Common myeloid progenitor, CD34-positive (primary cell): ENCODE measurements at regions not wholly inside any gene's neighbourhood (a gene's known extent, or its start where the extent isn't known, plus 50 kb on each side); places are given as distances from the start of the nearest gene placed in this dataset.

Source experiments
- CTCF ChIA-PET: fragments of 350-600 bp; sonication (Branson Sonifier 250); formaldehyde crosslinking; loops from one replicate; lab custom pipeline; 2021; ENCODE audit warnings: antibody characterized with exemption; lab: Charles Lee
- POLR2A ChIA-PET: fragments of 350-600 bp; sonication (Branson Sonifier 250); formaldehyde crosslinking; loops from one replicate; lab custom pipeline; 2021; ENCODE audit warnings: antibody characterized with exemption; lab: Charles Lee
- DNase-seq, 3 donors: peaks; one replicate each; pipeline versions ENCODE4 v3.0.0 to v3.0.0-alpha.2; 2013
- H3K27ac ChIP-seq, 2 experiments: 1 replicate in 1 of 2; 2 replicates in 1 of 2; pipeline ENCODE4 v1.7.0; 2013; ENCODE audit warnings: inconsistent platforms in 2 of 2, low read length in 2 of 2, mild to moderate bottlenecking in 2 of 2, low read depth in 1 of 2, moderate library complexity in 1 of 2; ENCODE audit not compliant: severe bottlenecking in 2 of 2, insufficient read depth in 1 of 2, poor library complexity in 1 of 2
- H3K27me3 ChIP-seq, 5 experiments: replicated peaks in 2 of 5; 1 replicate in 3 of 5; 2 replicates in 2 of 5; pipeline versions ENCODE4 v1.6.1 to v1.7.0; 2013; ENCODE audit warnings: low read length in 4 of 5, mild to moderate bottlenecking in 2 of 5, moderate library complexity in 2 of 5, inconsistent platforms in 1 of 5; ENCODE audit not compliant: insufficient read depth in 5 of 5, control insufficient read depth in 4 of 5
- H3K36me3 ChIP-seq, 4 experiments: 1 replicate in 2 of 4; 2 replicates in 2 of 4; pipeline versions ENCODE4 v1.6.1 to v1.7.0; 2013; ENCODE audit warnings: low read length in 3 of 4, control low read depth in 1 of 4, mild to moderate bottlenecking in 1 of 4; ENCODE audit not compliant: control insufficient read depth in 4 of 4, insufficient read depth in 4 of 4
- H3K4me1 ChIP-seq, 4 experiments: 1 replicate in 3 of 4; 2 replicates in 1 of 4; pipeline versions ENCODE4 v1.6.1 to v1.7.1; 2013; ENCODE audit warnings: low read length in 3 of 4, mild to moderate bottlenecking in 3 of 4, control low read depth in 1 of 4, inconsistent platforms in 1 of 4, moderate library complexity in 1 of 4; ENCODE audit not compliant: control insufficient read depth in 4 of 4, insufficient read depth in 4 of 4; ENCODE audit errors: control extremely low read depth in 1 of 4
- H3K4me3 ChIP-seq, 7 experiments: 1 replicate in 4 of 7; 2 replicates in 3 of 7; pipeline versions ENCODE4 v1.5.1 to v1.7.0; 2013; ENCODE audit warnings: mild to moderate bottlenecking in 7 of 7, low read length in 6 of 7, moderate library complexity in 6 of 7, inconsistent platforms in 2 of 7, low read depth in 2 of 7, control low read depth in 1 of 7; ENCODE audit not compliant: insufficient read depth in 4 of 7, control insufficient read depth in 1 of 7; ENCODE audit errors: extremely low read depth in 1 of 7
- H3K9me3 ChIP-seq, 5 experiments: 1 replicate in 4 of 5; 2 replicates in 1 of 5; pipeline versions ENCODE4 v1.6.1 to v1.7.1; 2013; ENCODE audit warnings: low read length in 4 of 5, mild to moderate bottlenecking in 2 of 5, inconsistent platforms in 1 of 5, low read depth in 1 of 5, moderate library complexity in 1 of 5; ENCODE audit not compliant: control insufficient read depth in 4 of 5, insufficient read depth in 2 of 5; ENCODE audit errors: control extremely low read depth in 1 of 5
- WGBS: methylation state at CpG from one replicate; pipeline ENCODE4 v1.1.5; 2013; ENCODE audit not compliant: insufficient coverage; 5-methylcytosine and 5-hydroxymethylcytosine counted together

GRCh38 chr21:32100423-32100822 is 178.4 kb downstream of the MIS18A start:
- ChIA-PET CTCF (no interaction called here), POLR2A (no interaction called here)
- Histone ChIP-seq H3K36me3 (no peaks in the 10 kb centered on the region), H3K4me3 (no peak overlapping the region), H3K27me3 (peaks cover 0 to 1% (median 0%) of the 10 kb centered on the region in 5 experiments), H3K9me3 (peaks cover 0 to 2% (median 0%) of the 10 kb centered on the region in 5 experiments), H3K27ac (no peak overlapping the region), H3K4me1 (no peaks in the 10 kb centered on the region)
- WGBS = 65% methylated on average over 5 of the region's 5 CpGs
- DNase-seq = no peak

- H3K27me3 ChIP-seq = peaks cover 0 to 1% (median 0%) of the 10 kb centered on the region in 5 experiments
- no peak overlapping the region for H3K27ac ChIP-seq
- no peak overlapping the region for H3K4me3 ChIP-seq
- CTCF ChIA-PET = no interaction called here
- POLR2A ChIA-PET = no interaction called here
- H3K36me3 ChIP-seq = no peaks in the 10 kb centered on the region
- 93% methylated on average over 3 of the region's 5 CpGs for WGBS
- no peaks in the 10 kb centered on the region for H3K4me1 ChIP-seq
- H3K9me3 ChIP-seq = peaks cover 0 to 2% (median 0%) of the 10 kb centered on the region in 5 experiments
- no peak for DNase-seq
These were observed 178.9 kb downstream of the MIS18A start for GRCh38 chr21:32099812-32100416.

GRCh38 chr21:32096411-32096810 is 182.4 kb downstream of the MIS18A start:
- H3K4me3 ChIP-seq = no peak overlapping the region
- no peak overlapping the region for H3K27ac ChIP-seq
- POLR2A ChIA-PET = no interaction called here
- CTCF ChIA-PET = no interaction called here
- peaks cover 0 to 1% (median 0%) of the 10 kb centered on the region in 5 experiments for H3K27me3 ChIP-seq
- 10% methylated on average over 1 of the region's 3 CpGs for WGBS
- no peaks in the 10 kb centered on the region for H3K4me1 ChIP-seq
- no peaks in the 10 kb centered on the region for H3K36me3 ChIP-seq
- H3K9me3 ChIP-seq = no peaks in the 10 kb centered on the region
- DNase-seq = no peak

GRCh38 chr21:32094804-32095203 is 184.0 kb downstream of the MIS18A start:
- no peaks in the 10 kb centered on the region for H3K36me3 ChIP-seq
- H3K27me3 ChIP-seq = peaks cover 0 to 1% (median 0%) of the 10 kb centered on the region in 5 experiments
- no peaks in the 10 kb centered on the region for H3K9me3 ChIP-seq
- ChIA-PET POLR2A (no interaction called here), CTCF (no interaction called here)
- 63% methylated on average over 2 of the region's 2 CpGs for WGBS
- H3K4me3 ChIP-seq = no peak overlapping the region
- no peak for DNase-seq
- H3K27ac ChIP-seq = no peak overlapping the region
- H3K4me1 ChIP-seq = no peaks in the 10 kb centered on the region

GRCh38 chr21:32093646-32094462 is 185.0 kb downstream of the MIS18A start:
- H3K9me3 ChIP-seq = no peaks in the 10 kb centered on the region
- H3K4me3 ChIP-seq = no peak overlapping the region
- peaks cover 0 to 1% (median 0%) of the 10 kb centered on the region in 5 experiments for H3K27me3 ChIP-seq
- POLR2A ChIA-PET = interaction anchor here (0.7 kb wide), 1 partner anchor 1748 kb away, joined by 3 read pairs; no protein-coding TSS in a partner anchor
- no peak overlapping the region for H3K27ac ChIP-seq
- H3K4me1 ChIP-seq = no peaks in the 10 kb centered on the region
- no peak for DNase-seq
- CTCF ChIA-PET = no interaction called here
- H3K36me3 ChIP-seq = no peaks in the 10 kb centered on the region
- WGBS = 85% methylated on average over 7 of the region's 7 CpGs

- H3K27ac ChIP-seq = no peak overlapping the region
- no peaks in the 10 kb centered on the region for H3K4me1 ChIP-seq
- DNase-seq = no peak
- H3K4me3 ChIP-seq = no peak overlapping the region
- ChIA-PET CTCF (interaction anchor here (0.6 kb wide), 1 partner anchor 49 kb away, joined by 3 read pairs; no protein-coding TSS in a partner anchor), POLR2A (no interaction called here)
- H3K36me3 ChIP-seq = no peaks in the 10 kb centered on the region
- no peaks in the 10 kb centered on the region for H3K27me3 ChIP-seq
- 93% methylated on average over 3 of the region's 3 CpGs for WGBS
- no peaks in the 10 kb centered on the region for H3K9me3 ChIP-seq
These were observed 187.9 kb downstream of the MIS18A start for GRCh38 chr21:32090956-32091355.

GRCh38 chr21:32089766-32090165 is 189.1 kb downstream of the MIS18A start:
- no peak overlapping the region for H3K27ac ChIP-seq
- 82% methylated on average over 1 of the region's 2 CpGs for WGBS
- no peaks in the 10 kb centered on the region for H3K36me3 ChIP-seq
- no peak overlapping the region for H3K4me3 ChIP-seq
- no peaks in the 10 kb centered on the region for H3K9me3 ChIP-seq
- ChIA-PET CTCF (no interaction called here), POLR2A (no interaction called here)
- DNase-seq = no peak
- H3K4me1 ChIP-seq = no peaks in the 10 kb centered on the region
- H3K27me3 ChIP-seq = no peaks in the 10 kb centered on the region
